HepG2 (cell line): ENCODE measurements at regions not wholly inside any gene's neighbourhood (a gene's known extent, or its start where the extent isn't known, plus 50 kb on each side); places are given as distances from the start of the nearest gene placed in this dataset.

ENCODE experiments used
- ATAC-seq: fragments of 200-7000 bp; cut with Tn5 transposase; 3 replicates; pipeline ENCODE4 v1.9.1; 2020; ENCODE audit warnings: mild to moderate bottlenecking, moderate library complexity
- BruUV-seq: library from RNA; stranded (reverse); fragments of 400-500 nt; replicated peaks from 2 replicates; lab custom pipeline; 2021; lab: Mats Ljungman, UMichigan
- CTCF ChIA-PET: fragments of 300-600 bp; formaldehyde crosslinking; extraction: SDS; loops from one replicate; lab custom pipeline; 2021; ENCODE audit warnings: low total read pairs, inconsistent platforms, low intra/inter-chr PET ratio; lab: Yijun Ruan, JAX
- POLR2A ChIA-PET: fragments of 350-600 bp; sonication (Branson Sonifier 250); formaldehyde crosslinking; loops from one replicate; lab custom pipeline; 2020; ENCODE audit warnings: antibody characterized with exemption, inconsistent platforms; lab: Yijun Ruan, JAX
- DNase-seq: peaks from one replicate; pipeline ENCODE4 v3.0.0-alpha.2; 2015; ENCODE audit warnings: low spot score
- FAIRE-seq: peaks from 3 replicates; lab custom pipeline; 2011; peaks lifted over from hg19 to GRCh38; lab: Jason Lieb, UNC
- H2AFZ ChIP-seq: one replicate; pipeline ENCODE4 v1.6.1; 2011; ENCODE audit warnings: low read length, inconsistent platforms
- H3K27ac ChIP-seq: fragments of 300-600 bp; 3 replicates; pipeline ENCODE4 v1.8.0; 2011; ENCODE audit warnings: mixed run types, mild to moderate bottlenecking, mixed read lengths, low read length, inconsistent platforms; ENCODE audit not compliant: insufficient read depth; ENCODE audit errors: extremely low read length
- H3K27me3 ChIP-seq, 2 experiments: fragments of 200-600 bp in 1 of 2; 2 replicates in 1 of 2; 3 replicates in 1 of 2; pipeline versions ENCODE4 v1.6.0 to v1.8.0; 2011; ENCODE audit warnings: low read length in 2 of 2, mild to moderate bottlenecking in 2 of 2, moderate library complexity in 2 of 2, inconsistent platforms in 1 of 2; ENCODE audit not compliant: insufficient read depth in 2 of 2, control insufficient read depth in 1 of 2
- H3K36me3 ChIP-seq, 2 experiments: fragments of 200-600 bp in 1 of 2; replicated peaks in 1 of 2; 2 replicates in 1 of 2; 3 replicates in 1 of 2; pipeline versions ENCODE4 v1.5.1 to v1.8.0; 2011; ENCODE audit warnings: low read length in 2 of 2, inconsistent platforms in 1 of 2; ENCODE audit not compliant: insufficient read depth in 2 of 2, control insufficient read depth in 1 of 2
- H3K4me1 ChIP-seq: 2 replicates; pipeline ENCODE4 v1.5.1; 2012; ENCODE audit warnings: low read length, inconsistent platforms; ENCODE audit not compliant: insufficient read depth
- H3K4me2 ChIP-seq: 2 replicates; pipeline ENCODE4 v1.6.0; 2011; ENCODE audit warnings: low read depth, low read length, inconsistent platforms
- H3K4me3 ChIP-seq, 3 experiments: fragments of 200-600 bp in 1 of 3; sonication (generic), shearing (Covaris generic) in 1 of 3; replicated peaks in 1 of 3; 2 replicates each; pipeline ENCODE4 v1.5.1; 2011 to 2016; ENCODE audit warnings: low read length in 3 of 3, inconsistent platforms in 2 of 3, low read depth in 2 of 3, mild to moderate bottlenecking in 2 of 3, control low read depth in 1 of 3, mixed read lengths in 1 of 3; ENCODE audit not compliant: insufficient read depth in 1 of 3
- H3K79me2 ChIP-seq: one replicate; pipeline ENCODE4 v1.6.1; 2011; ENCODE audit warnings: low read length, inconsistent platforms; ENCODE audit not compliant: insufficient read depth
- H3K9ac ChIP-seq: 2 replicates; pipeline ENCODE4 v1.6.0; 2011; ENCODE audit warnings: mild to moderate bottlenecking, low read depth, low read length, inconsistent platforms; ENCODE audit not compliant: insufficient read depth
- H3K9me3 ChIP-seq: 2 replicates; pipeline ENCODE4 v1.5.1; 2012; ENCODE audit warnings: mild to moderate bottlenecking, low read length
- H4K20me1 ChIP-seq: 2 replicates; pipeline ENCODE4 v1.6.0; 2011; ENCODE audit warnings: inconsistent platforms, mild to moderate bottlenecking, low read length, moderate library complexity; ENCODE audit not compliant: insufficient read depth
- CBX5 ChIP-seq: sonication (generic); formaldehyde crosslinking; IDR thresholded peaks from 2 replicates; pipeline ENCODE4 v1.4.0; 2020; ENCODE audit warnings: missing genetic modification reagents, borderline replicate concordance
- ERF ChIP-seq: IDR thresholded peaks from 2 replicates; pipeline ENCODE4 v1.6.1; 2018; ENCODE audit warnings: missing biosample characterization, missing genetic modification reagents
- HNRNPH1 ChIP-seq: fragments of 200-400 bp; formaldehyde crosslinking; optimal IDR thresholded peaks from 2 replicates; pipeline ENCODE3; 2017; ENCODE audit warnings: mild to moderate bottlenecking, low read depth, low read length
- KLF16 ChIP-seq, 2 experiments: sonication (generic) in 1 of 2; formaldehyde crosslinking in 1 of 2; IDR thresholded peaks; 2 replicates each; pipeline versions ENCODE4 v1.6.1 to v1.8.0; 2016 to 2023; ENCODE audit warnings: missing genetic modification reagents in 2 of 2, missing compliant biosample characterization in 1 of 2
- MZF1 ChIP-seq: sonication (generic); formaldehyde crosslinking; IDR thresholded peaks from 2 replicates; pipeline ENCODE4 v1.8.1; 2023; ENCODE audit warnings: mild to moderate bottlenecking, missing genetic modification reagents, borderline replicate concordance
- RERE ChIP-seq: IDR thresholded peaks from 2 replicates; pipeline ENCODE4 v1.6.1; 2016; ENCODE audit warnings: low read depth, missing genetic modification reagents, missing compliant biosample characterization
- YY1 ChIP-seq: IDR thresholded peaks from 2 replicates; pipeline ENCODE4 v1.6.1; 2011; ENCODE audit warnings: low read length, low read depth, moderate library complexity, mild to moderate bottlenecking; ENCODE audit not compliant: insufficient read depth, insufficient replicate concordance
- ZKSCAN8 ChIP-seq: IDR thresholded peaks from 2 replicates; pipeline ENCODE4 v1.6.1; 2016; ENCODE audit warnings: borderline replicate concordance, missing genetic modification reagents, missing compliant biosample characterization
- ZNF646 ChIP-seq: sonication (generic); formaldehyde crosslinking; IDR thresholded peaks from 2 replicates; pipeline ENCODE4 v1.9.0; 2021; ENCODE audit warnings: mild to moderate bottlenecking, missing genetic modification reagents
- in situ Hi-C: cut with HindIII; loops from 2 replicates; pipeline ENCODE4 v1.10.0; 2017; ENCODE audit warnings: low pct_unique_long_range_greater_than_20kb; ENCODE audit not compliant: extremely low pct_ligation_motif_present
- intact Hi-C: fragments of 100-400 bp; cut with micrococcal nuclease; formaldehyde crosslinking; loops from one replicate; pipeline ENCODE4 v1.10.0; 2022; ENCODE audit not compliant: unreplicated experiment

- ChIA-PET CTCF (no interaction called here), POLR2A (no interaction called here)
- no peaks in the 10 kb centered on the region for H3K9me3 ChIP-seq
- no peak for ATAC-seq
- no peak for FAIRE-seq
- H3K4me1 ChIP-seq: no peaks in the 10 kb centered on the region
- H4K20me1 ChIP-seq: no peaks in the 10 kb centered on the region
- BruUV-seq: no TSS peak
- intact Hi-C loops (no loop called here), in situ Hi-C loops (no loop called here)
- no peaks in the 10 kb centered on the region for H3K36me3 ChIP-seq
- no peak for DNase-seq
- no peak for TF ChIP-seq HNRNPH1
- TF ChIP-seq KLF16 (CRISPR knock-in tag; IDR thresholded peaks at IDR 0.05): no peak
- no peak for TF ChIP-seq MZF1 (CRISPR knock-in tag)
- TF ChIP-seq YY1: no peak
- no peak for TF ChIP-seq ERF
- no peak for TF ChIP-seq ZNF646 (CRISPR knock-in tag)
- no peak for TF ChIP-seq ZKSCAN8
- no peak for TF ChIP-seq CBX5 (CRISPR knock-in tag)
- no peak for TF ChIP-seq RERE (CRISPR knock-in tag)
- no peak overlapping the region for H2AFZ ChIP-seq
- no peak overlapping the region for H3K27ac ChIP-seq
- no peak overlapping the region for H3K9ac ChIP-seq
- H3K4me2 ChIP-seq: no peak overlapping the region
- H3K4me3 ChIP-seq: no peak overlapping the region
- no peaks in the 10 kb centered on the region; a peak in 1 of 5 replicates for H3K27me3 ChIP-seq
- no peaks in the 10 kb centered on the region for H3K79me2 ChIP-seq
Observed at GRCh38 chr3:147305533-147306250, 100.7 kb downstream of the ZIC4 start.
